ENCODE measurements at regions not wholly inside any gene's neighbourhood (a gene's known extent, or its start where the extent isn't known, plus 50 kb on each side); places are given as distances from the start of the nearest gene placed in this dataset.

DNA sequence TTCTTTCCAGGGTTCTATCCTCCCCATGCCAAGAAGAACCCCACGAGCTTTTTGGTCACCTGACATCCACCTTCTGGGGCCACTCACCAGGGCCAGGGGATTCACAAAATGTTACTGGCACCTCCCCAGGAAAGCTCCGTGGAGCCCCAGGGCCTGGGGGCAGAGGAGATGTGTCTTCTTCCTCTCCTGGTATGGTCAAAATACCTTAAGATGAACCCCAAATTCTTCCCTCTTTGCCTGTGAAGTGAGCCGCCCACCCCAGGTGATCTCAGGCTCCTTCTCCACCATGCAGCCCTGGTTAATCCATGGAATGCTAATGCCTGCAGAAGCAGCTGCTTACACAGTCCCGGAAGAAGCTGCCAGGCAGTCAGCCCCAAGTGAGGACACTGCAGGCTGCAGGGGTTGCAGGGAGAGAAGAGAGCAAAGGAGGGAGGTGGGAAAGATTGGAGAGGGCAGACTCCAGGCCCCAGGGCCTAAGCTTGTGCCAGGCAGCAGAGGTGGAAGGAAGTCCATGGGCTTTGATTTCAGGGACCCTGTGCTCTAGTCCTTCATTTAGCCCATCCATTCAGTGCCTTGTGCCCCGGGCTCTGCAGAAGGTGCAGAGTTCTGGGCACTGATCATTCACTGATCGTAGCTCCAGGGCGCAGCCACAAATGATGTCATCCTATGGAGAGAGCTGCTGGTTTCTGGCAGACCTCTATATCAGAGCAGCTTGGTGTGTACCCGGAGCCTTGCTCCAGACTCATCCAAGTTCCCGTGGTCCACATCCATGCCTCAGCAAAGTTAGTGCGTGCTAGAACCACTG is 127.9 kb upstream of the NECTIN1 start:
- no peaks in the 10 kb centered on the region for H3K9me3 ChIP-seq (ENCODE audit: low read depth)
- H3K36me3 ChIP-seq (replicated peaks; ENCODE audit: insufficient read depth, low read depth) = no peaks in the 10 kb centered on the region
- no peaks in the 10 kb centered on the region for H3K79me2 ChIP-seq
- no peaks in the 10 kb centered on the region for H3K9me2 ChIP-seq (replicated peaks; ENCODE audit: insufficient read depth)
- no peak overlapping the region for H3K4me2 ChIP-seq
- no peak overlapping the region for H3K4me3 ChIP-seq
- 81% methylated on average over 10 of the region's 10 CpGs for WGBS (ENCODE audit: low lambda C conversion rate, missing lambda C conversion rate)
- H3K27ac ChIP-seq = no peak overlapping the region
- H2AFZ ChIP-seq = no peak overlapping the region
- TF ChIP-seq EZH2phosphoT487 (IDR thresholded peaks at IDR 0.05; ENCODE audit: low read depth, severe bottlenecking, unreplicated experiment) (no peak), EZH2 (IDR thresholded peaks at IDR 0.05; ENCODE audit: borderline replicate concordance) (no peak)
- TF ChIP-seq, protein P1, sequence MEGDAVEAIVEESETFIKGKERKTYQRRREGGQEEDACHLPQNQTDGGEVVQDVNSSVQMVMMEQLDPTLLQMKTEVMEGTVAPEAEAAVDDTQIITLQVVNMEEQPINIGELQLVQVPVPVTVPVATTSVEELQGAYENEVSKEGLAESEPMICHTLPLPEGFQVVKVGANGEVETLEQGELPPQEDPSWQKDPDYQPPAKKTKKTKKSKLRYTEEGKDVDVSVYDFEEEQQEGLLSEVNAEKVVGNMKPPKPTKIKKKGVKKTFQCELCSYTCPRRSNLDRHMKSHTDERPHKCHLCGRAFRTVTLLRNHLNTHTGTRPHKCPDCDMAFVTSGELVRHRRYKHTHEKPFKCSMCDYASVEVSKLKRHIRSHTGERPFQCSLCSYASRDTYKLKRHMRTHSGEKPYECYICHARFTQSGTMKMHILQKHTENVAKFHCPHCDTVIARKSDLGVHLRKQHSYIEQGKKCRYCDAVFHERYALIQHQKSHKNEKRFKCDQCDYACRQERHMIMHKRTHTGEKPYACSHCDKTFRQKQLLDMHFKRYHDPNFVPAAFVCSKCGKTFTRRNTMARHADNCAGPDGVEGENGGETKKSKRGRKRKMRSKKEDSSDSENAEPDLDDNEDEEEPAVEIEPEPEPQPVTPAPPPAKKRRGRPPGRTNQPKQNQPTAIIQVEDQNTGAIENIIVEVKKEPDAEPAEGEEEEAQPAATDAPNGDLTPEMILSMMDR (IDR thresholded peaks at IDR 0.05; ENCODE audit: poor library complexity) = no peak
- no peaks in the 10 kb centered on the region for H4K20me1 ChIP-seq (ENCODE audit: insufficient read depth, poor library complexity, severe bottlenecking)
- H3K27me3 ChIP-seq = no peaks in the 10 kb centered on the region
- no peak for DNase-seq (ENCODE audit: low spot score)
- H3K4me1 ChIP-seq (ENCODE audit: insufficient read depth) = no peaks in the 10 kb centered on the region

DNA sequence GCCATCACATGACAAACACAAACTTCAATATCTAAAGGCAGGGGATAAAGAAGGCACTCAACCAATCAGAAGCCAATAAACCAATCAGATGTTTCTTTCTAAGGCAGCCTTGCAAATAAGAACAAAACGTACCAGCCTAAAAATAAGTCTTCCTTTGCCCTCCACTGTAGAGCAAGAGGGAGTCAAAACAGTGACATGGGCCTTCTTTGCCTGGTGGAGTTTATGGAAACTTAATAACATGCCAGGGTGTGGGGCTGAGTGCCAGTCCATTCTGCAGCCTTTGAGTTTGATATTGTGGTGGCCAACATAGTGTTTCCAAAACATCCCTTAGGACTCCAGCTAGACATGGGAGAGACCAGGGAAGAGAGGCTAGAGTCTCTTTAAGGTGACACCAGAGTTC is 126.1 kb upstream of the NECTIN1 start:
- Histone ChIP-seq H3K36me3 (replicated peaks; ENCODE audit: insufficient read depth, low read depth) (no peaks in the 10 kb centered on the region), H3K79me2 (no peaks in the 10 kb centered on the region), H3K4me1 (ENCODE audit: insufficient read depth) (no peaks in the 10 kb centered on the region), H3K9me3 (ENCODE audit: low read depth) (no peaks in the 10 kb centered on the region), H3K4me2 (no peak overlapping the region), H2AFZ (no peak overlapping the region), H3K27ac (no peak overlapping the region), H3K27me3 (no peaks in the 10 kb centered on the region), H3K4me3 (no peak overlapping the region), H4K20me1 (ENCODE audit: insufficient read depth, poor library complexity, severe bottlenecking) (no peaks in the 10 kb centered on the region), H3K9me2 (replicated peaks; ENCODE audit: insufficient read depth) (no peaks in the 10 kb centered on the region)
- no peak for DNase-seq (ENCODE audit: low spot score)
- TF ChIP-seq, protein P1 (IDR thresholded peaks at IDR 0.05; ENCODE audit: poor library complexity) = no peak
- 76% methylated on average over 1 of the region's 1 CpG for WGBS (ENCODE audit: low lambda C conversion rate, missing lambda C conversion rate)

DNA sequence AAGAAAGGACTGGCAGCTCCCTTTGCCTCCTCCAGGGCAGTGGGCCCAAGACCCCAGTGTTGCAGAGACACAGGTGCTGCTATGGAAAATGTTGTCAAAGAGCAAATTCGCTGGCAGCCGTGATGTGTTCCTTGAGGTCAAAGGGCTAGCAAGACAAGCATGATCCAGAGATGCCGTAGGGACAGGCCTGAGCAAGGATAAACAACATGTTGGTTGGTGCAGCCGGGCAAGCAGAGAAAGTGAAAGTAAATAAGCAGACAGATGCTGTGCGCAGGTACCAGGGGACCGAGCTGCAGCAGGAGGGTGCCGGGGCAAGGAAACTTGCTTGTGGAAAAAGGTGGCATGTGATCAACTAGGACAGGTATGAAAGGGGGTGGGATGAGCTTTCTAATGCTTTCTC is 125.5 kb upstream of the NECTIN1 start:
- H3K9me2 ChIP-seq (replicated peaks; ENCODE audit: insufficient read depth) = no peaks in the 10 kb centered on the region
- no peak for TF ChIP-seq EZH2phosphoT487 (IDR thresholded peaks at IDR 0.05; ENCODE audit: low read depth, severe bottlenecking, unreplicated experiment)
- TF ChIP-seq EZH2 (IDR thresholded peaks at IDR 0.05; ENCODE audit: borderline replicate concordance) = no peak
- TF ChIP-seq, protein P1 (IDR thresholded peaks at IDR 0.05; ENCODE audit: poor library complexity) = no peak
- H3K9me3 ChIP-seq (ENCODE audit: low read depth) = no peaks in the 10 kb centered on the region
- no peaks in the 10 kb centered on the region for H3K27me3 ChIP-seq
- H2AFZ ChIP-seq = no peak overlapping the region
- H3K79me2 ChIP-seq = no peaks in the 10 kb centered on the region
- no peak overlapping the region for H3K27ac ChIP-seq
- H4K20me1 ChIP-seq (ENCODE audit: insufficient read depth, poor library complexity, severe bottlenecking) = no peaks in the 10 kb centered on the region
- WGBS (ENCODE audit: low lambda C conversion rate, missing lambda C conversion rate) = 80% methylated on average over 7 of the region's 7 CpGs
- no peak overlapping the region for H3K4me3 ChIP-seq
- H3K4me1 ChIP-seq (ENCODE audit: insufficient read depth) = no peaks in the 10 kb centered on the region
- no peaks in the 10 kb centered on the region for H3K36me3 ChIP-seq (replicated peaks; ENCODE audit: insufficient read depth, low read depth)
- no peak for DNase-seq (ENCODE audit: low spot score)
- H3K4me2 ChIP-seq = no peak overlapping the region

All from hepatocyte (in vitro differentiated cells).